ENCODE measurements at regions not wholly inside any gene's neighbourhood (a gene's known extent, or its start where the extent isn't known, plus 50 kb on each side); places are given as distances from the start of the nearest gene placed in this dataset.

GRCh38 chr13:44128552-44129001 lies 245.0 kb upstream of the SERP2 start:
- Histone ChIP-seq H3K27ac (ENCODE audit: low read depth, low read length) (peak overlapping the region; percentile 91), H3K9ac (ENCODE audit: low read depth in 1 of 3, low read length in 3 of 3) (peak overlapping the region in 2 of 3 donors; percentile 15 to 26), H3K36me3 (ENCODE audit: control insufficient read depth in 3 of 3, insufficient read depth in 3 of 3, low read length in 3 of 3) (no peaks in the 10 kb centered on the region), H3K9me3 (ENCODE audit: control insufficient read depth in 3 of 3, low read length in 3 of 3) (no peaks in the 10 kb centered on the region), H3K27me3 (ENCODE audit: control insufficient read depth in 3 of 3, insufficient read depth in 3 of 3, low read length in 3 of 3) (no peaks in the 10 kb centered on the region), H3K4me1 (ENCODE audit: control insufficient read depth in 3 of 3, insufficient read depth in 3 of 3, low read length in 3 of 3) (peaks cover 12 to 27% (median 16%) of the 10 kb centered on the region in 3 donors), H3K4me3 (ENCODE audit: low read length in 3 of 3) (peak overlapping the region in 2 of 3 donors; percentile 18 to 34)

GRCh38 chr13:44129418-44129817 lies 244.2 kb upstream of the SERP2 start:
- H3K4me3 ChIP-seq (ENCODE audit: low read length in 3 of 3): no peak overlapping the region
- no peaks in the 10 kb centered on the region for H3K27me3 ChIP-seq (ENCODE audit: control insufficient read depth in 3 of 3, insufficient read depth in 3 of 3, low read length in 3 of 3)
- peak overlapping the region; percentile 91 for H3K27ac ChIP-seq (ENCODE audit: low read depth, low read length)
- no peaks in the 10 kb centered on the region for H3K36me3 ChIP-seq (ENCODE audit: control insufficient read depth in 3 of 3, insufficient read depth in 3 of 3, low read length in 3 of 3)
- H3K4me1 ChIP-seq (ENCODE audit: control insufficient read depth in 3 of 3, insufficient read depth in 3 of 3, low read length in 3 of 3): peaks cover 12 to 27% (median 16%) of the 10 kb centered on the region in 3 donors
- no peak overlapping the region for H3K9ac ChIP-seq (ENCODE audit: low read depth in 1 of 3, low read length in 3 of 3)
- no peaks in the 10 kb centered on the region for H3K9me3 ChIP-seq (ENCODE audit: control insufficient read depth in 3 of 3, low read length in 3 of 3)

DNA sequence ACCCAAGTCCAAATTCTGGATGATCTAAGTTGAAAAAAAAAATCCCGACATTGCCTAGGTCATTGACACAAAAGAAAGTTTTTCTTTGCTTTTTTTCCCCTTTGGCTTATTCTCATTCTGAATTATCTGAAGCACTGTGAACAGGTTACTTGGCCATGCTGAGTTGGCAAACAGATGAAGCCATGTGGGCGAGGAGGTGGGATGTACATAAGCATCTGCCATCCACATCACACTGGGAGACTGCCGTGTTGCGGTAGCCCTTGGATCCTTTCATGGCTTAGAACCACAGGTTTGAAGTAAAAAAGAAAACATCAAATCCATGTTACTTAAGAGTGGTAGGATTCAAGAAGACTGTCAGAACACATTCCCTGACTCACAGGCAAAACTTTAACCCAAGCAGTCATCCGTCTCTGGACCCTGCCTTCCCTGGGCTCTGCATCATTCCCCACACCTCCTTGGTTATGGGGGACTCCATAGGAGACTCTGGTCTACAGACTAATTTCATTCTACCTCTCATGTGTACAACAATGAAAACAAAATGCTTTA lies 242.5 kb upstream of the SERP2 start:
- no peak overlapping the region for H3K9ac ChIP-seq (ENCODE audit: low read depth in 1 of 3, low read length in 3 of 3)
- no peak overlapping the region for H3K4me3 ChIP-seq (ENCODE audit: low read length in 3 of 3)
- no peaks in the 10 kb centered on the region for H3K36me3 ChIP-seq (ENCODE audit: control insufficient read depth in 3 of 3, insufficient read depth in 3 of 3, low read length in 3 of 3)
- no peaks in the 10 kb centered on the region for H3K9me3 ChIP-seq (ENCODE audit: control insufficient read depth in 3 of 3, low read length in 3 of 3)
- H3K27me3 ChIP-seq (ENCODE audit: control insufficient read depth in 3 of 3, insufficient read depth in 3 of 3, low read length in 3 of 3): no peaks in the 10 kb centered on the region
- H3K27ac ChIP-seq (ENCODE audit: low read depth, low read length): no peak overlapping the region
- peaks cover 12 to 27% (median 16%) of the 10 kb centered on the region in 3 donors for H3K4me1 ChIP-seq (ENCODE audit: control insufficient read depth in 3 of 3, insufficient read depth in 3 of 3, low read length in 3 of 3)

DNA sequence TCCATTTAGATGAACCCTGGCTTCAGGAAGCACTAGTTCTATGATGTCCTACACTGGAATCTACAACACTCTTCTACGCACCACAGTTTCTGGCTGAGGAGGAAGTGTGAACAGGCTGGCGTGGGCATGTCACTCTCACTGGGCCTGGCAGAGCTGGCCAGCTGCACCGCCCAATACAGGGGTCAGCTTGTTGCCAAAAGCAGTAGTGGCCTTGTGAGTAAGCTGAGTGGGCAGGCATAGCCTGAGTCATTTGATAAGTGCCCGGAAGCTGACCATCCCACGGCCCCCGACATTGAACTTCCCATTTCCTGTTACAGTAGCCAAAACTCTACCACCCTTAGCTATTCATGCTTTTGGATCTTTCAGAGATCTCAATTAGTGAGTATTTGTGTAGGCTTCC lies 240.9 kb upstream of the SERP2 start:
- Histone ChIP-seq H3K4me3 (ENCODE audit: low read length in 3 of 3) (no peak overlapping the region), H3K27ac (ENCODE audit: low read depth, low read length) (peak overlapping the region; percentile 31), H3K9me3 (ENCODE audit: control insufficient read depth in 3 of 3, low read length in 3 of 3) (no peaks in the 10 kb centered on the region), H3K36me3 (ENCODE audit: control insufficient read depth in 3 of 3, insufficient read depth in 3 of 3, low read length in 3 of 3) (no peaks in the 10 kb centered on the region), H3K27me3 (ENCODE audit: control insufficient read depth in 3 of 3, insufficient read depth in 3 of 3, low read length in 3 of 3) (no peaks in the 10 kb centered on the region), H3K4me1 (ENCODE audit: control insufficient read depth in 3 of 3, insufficient read depth in 3 of 3, low read length in 3 of 3) (peaks cover 12 to 27% (median 16%) of the 10 kb centered on the region in 3 donors), H3K9ac (ENCODE audit: low read depth in 1 of 3, low read length in 3 of 3) (no peak overlapping the region)

DNA sequence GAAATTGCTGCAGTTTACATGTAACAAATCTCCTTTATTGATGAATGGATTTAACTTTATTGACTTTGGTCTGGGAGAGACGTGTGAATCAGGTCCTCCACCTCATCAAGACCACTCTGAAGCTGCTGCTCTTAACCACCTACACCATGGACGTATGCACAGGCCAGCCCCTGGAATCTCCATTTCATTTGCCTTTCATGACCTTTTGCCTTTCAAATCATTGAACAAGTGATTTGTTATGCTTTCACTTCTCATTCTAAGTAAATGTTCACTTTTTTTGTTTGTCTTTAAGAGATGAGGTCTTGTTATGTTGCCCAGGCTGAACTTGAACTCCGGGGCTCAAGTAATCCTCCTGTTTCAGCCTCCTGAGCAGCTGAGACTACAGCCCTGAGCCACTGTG lies 240.0 kb upstream of the SERP2 start:
- Histone ChIP-seq H3K27ac (ENCODE audit: low read depth, low read length) (no peak overlapping the region), H3K36me3 (ENCODE audit: control insufficient read depth in 3 of 3, insufficient read depth in 3 of 3, low read length in 3 of 3) (no peaks in the 10 kb centered on the region), H3K4me3 (ENCODE audit: low read length in 3 of 3) (no peak overlapping the region), H3K27me3 (ENCODE audit: control insufficient read depth in 3 of 3, insufficient read depth in 3 of 3, low read length in 3 of 3) (no peaks in the 10 kb centered on the region), H3K9me3 (ENCODE audit: control insufficient read depth in 3 of 3, low read length in 3 of 3) (no peaks in the 10 kb centered on the region), H3K9ac (ENCODE audit: low read depth in 1 of 3, low read length in 3 of 3) (no peak overlapping the region), H3K4me1 (ENCODE audit: control insufficient read depth in 3 of 3, insufficient read depth in 3 of 3, low read length in 3 of 3) (peaks cover 8 to 21% (median 10%) of the 10 kb centered on the region in 3 donors)

- Histone ChIP-seq H3K9me3 (ENCODE audit: control insufficient read depth in 3 of 3, low read length in 3 of 3) (no peaks in the 10 kb centered on the region), H3K9ac (ENCODE audit: low read depth in 1 of 3, low read length in 3 of 3) (no peak overlapping the region), H3K36me3 (ENCODE audit: control insufficient read depth in 3 of 3, insufficient read depth in 3 of 3, low read length in 3 of 3) (no peaks in the 10 kb centered on the region), H3K27me3 (ENCODE audit: control insufficient read depth in 3 of 3, insufficient read depth in 3 of 3, low read length in 3 of 3) (no peaks in the 10 kb centered on the region), H3K4me1 (ENCODE audit: control insufficient read depth in 3 of 3, insufficient read depth in 3 of 3, low read length in 3 of 3) (peaks cover 6 to 18% (median 9%) of the 10 kb centered on the region in 3 donors), H3K4me3 (ENCODE audit: low read length in 3 of 3) (no peak overlapping the region), H3K27ac (ENCODE audit: low read depth, low read length) (no peak overlapping the region)
These were observed 238.1 kb upstream of the SERP2 start for GRCh38 chr13:44135566-44135965.

DNA sequence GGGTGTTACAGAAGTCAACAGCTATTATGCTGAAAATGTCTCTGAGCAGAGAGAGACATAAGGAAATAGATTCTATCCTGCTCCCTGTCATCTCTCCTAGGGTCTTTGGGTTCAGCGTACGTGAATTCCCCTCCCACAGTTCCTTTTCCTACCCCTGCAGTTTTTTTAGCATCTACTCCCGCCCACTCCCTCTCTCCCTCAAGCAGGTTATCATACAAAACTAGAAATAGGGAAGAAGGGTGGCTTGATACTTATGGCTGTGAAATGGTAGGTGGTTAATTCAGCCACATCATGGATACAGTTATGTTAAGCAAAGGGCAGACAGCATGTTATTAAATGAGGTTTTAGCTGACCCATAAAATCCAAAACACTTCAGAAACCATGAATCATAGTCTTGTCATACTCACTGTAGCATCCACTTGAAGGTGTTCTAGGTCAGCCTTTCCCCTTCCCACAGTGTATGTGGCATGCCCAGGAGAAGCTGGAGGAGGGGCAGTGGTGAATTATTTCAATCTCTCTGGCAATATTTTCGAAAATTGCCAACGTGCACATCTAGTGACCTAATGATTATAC lies 236.8 kb upstream of the SERP2 start:
- Histone ChIP-seq H3K27ac (ENCODE audit: low read depth, low read length) (no peak overlapping the region), H3K9me3 (ENCODE audit: control insufficient read depth in 3 of 3, low read length in 3 of 3) (no peaks in the 10 kb centered on the region), H3K9ac (ENCODE audit: low read depth in 1 of 3, low read length in 3 of 3) (no peak overlapping the region), H3K4me3 (ENCODE audit: low read length in 3 of 3) (no peak overlapping the region), H3K36me3 (ENCODE audit: control insufficient read depth in 3 of 3, insufficient read depth in 3 of 3, low read length in 3 of 3) (no peaks in the 10 kb centered on the region), H3K27me3 (ENCODE audit: control insufficient read depth in 3 of 3, insufficient read depth in 3 of 3, low read length in 3 of 3) (no peaks in the 10 kb centered on the region), H3K4me1 (ENCODE audit: control insufficient read depth in 3 of 3, insufficient read depth in 3 of 3, low read length in 3 of 3) (peaks cover 15 to 28% (median 16%) of the 10 kb centered on the region in 3 donors)

DNA sequence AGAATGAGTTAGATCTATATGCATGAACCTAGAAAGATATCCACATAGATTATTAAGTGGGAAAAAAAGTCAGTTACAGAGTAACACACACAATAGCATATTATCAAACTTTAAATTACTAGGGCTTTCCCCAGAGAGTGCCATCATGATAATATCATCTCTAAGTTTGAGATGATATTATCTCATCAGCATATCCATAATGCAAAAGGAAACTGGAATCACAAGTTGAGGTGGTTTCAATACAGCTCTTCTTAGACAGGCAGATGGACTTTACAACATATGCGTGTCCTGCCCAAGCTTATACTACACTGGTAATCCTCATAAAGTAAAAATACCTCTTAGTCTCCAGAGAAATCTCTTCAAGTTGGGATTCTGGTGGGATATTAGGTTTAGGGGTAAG lies 236.2 kb upstream of the SERP2 start:
- H3K4me3 ChIP-seq (ENCODE audit: low read length in 3 of 3): no peak overlapping the region
- no peaks in the 10 kb centered on the region for H3K36me3 ChIP-seq (ENCODE audit: control insufficient read depth in 3 of 3, insufficient read depth in 3 of 3, low read length in 3 of 3)
- H3K9ac ChIP-seq (ENCODE audit: low read depth in 1 of 3, low read length in 3 of 3): no peak overlapping the region
- no peaks in the 10 kb centered on the region for H3K27me3 ChIP-seq (ENCODE audit: control insufficient read depth in 3 of 3, insufficient read depth in 3 of 3, low read length in 3 of 3)
- no peak overlapping the region for H3K27ac ChIP-seq (ENCODE audit: low read depth, low read length)
- H3K9me3 ChIP-seq (ENCODE audit: control insufficient read depth in 3 of 3, low read length in 3 of 3): no peaks in the 10 kb centered on the region
- peaks cover 14 to 26% (median 15%) of the 10 kb centered on the region in 3 donors for H3K4me1 ChIP-seq (ENCODE audit: control insufficient read depth in 3 of 3, insufficient read depth in 3 of 3, low read length in 3 of 3)

DNA sequence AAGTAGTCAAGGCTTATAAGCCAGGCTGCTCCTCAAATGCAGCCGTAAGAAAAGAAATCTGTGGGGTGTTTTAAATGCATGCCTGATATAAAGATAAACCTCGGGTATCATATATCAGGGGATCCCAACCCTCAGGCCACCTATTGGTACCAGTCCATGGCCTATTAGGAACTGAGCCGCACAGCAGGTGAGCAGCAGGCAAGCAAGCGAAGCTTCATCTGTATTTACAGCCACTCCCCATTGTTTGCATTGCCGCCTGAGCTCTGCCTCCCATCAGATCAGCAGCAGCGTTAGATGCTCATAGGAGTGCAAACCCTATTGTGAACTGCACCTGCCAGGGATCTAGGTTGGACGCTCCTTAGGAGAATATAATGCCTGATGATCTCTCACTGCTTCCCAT lies 233.5 kb upstream of the SERP2 start:
- Histone ChIP-seq H3K27me3 (ENCODE audit: control insufficient read depth in 3 of 3, insufficient read depth in 3 of 3, low read length in 3 of 3) (no peaks in the 10 kb centered on the region), H3K36me3 (ENCODE audit: control insufficient read depth in 3 of 3, insufficient read depth in 3 of 3, low read length in 3 of 3) (no peaks in the 10 kb centered on the region), H3K27ac (ENCODE audit: low read depth, low read length) (no peak overlapping the region), H3K9me3 (ENCODE audit: control insufficient read depth in 3 of 3, low read length in 3 of 3) (no peaks in the 10 kb centered on the region), H3K4me3 (ENCODE audit: low read length in 3 of 3) (no peak overlapping the region), H3K4me1 (ENCODE audit: control insufficient read depth in 3 of 3, insufficient read depth in 3 of 3, low read length in 3 of 3) (peaks cover 9 to 28% (median 14%) of the 10 kb centered on the region in 3 donors), H3K9ac (ENCODE audit: low read depth in 1 of 3, low read length in 3 of 3) (no peak overlapping the region)

DNA sequence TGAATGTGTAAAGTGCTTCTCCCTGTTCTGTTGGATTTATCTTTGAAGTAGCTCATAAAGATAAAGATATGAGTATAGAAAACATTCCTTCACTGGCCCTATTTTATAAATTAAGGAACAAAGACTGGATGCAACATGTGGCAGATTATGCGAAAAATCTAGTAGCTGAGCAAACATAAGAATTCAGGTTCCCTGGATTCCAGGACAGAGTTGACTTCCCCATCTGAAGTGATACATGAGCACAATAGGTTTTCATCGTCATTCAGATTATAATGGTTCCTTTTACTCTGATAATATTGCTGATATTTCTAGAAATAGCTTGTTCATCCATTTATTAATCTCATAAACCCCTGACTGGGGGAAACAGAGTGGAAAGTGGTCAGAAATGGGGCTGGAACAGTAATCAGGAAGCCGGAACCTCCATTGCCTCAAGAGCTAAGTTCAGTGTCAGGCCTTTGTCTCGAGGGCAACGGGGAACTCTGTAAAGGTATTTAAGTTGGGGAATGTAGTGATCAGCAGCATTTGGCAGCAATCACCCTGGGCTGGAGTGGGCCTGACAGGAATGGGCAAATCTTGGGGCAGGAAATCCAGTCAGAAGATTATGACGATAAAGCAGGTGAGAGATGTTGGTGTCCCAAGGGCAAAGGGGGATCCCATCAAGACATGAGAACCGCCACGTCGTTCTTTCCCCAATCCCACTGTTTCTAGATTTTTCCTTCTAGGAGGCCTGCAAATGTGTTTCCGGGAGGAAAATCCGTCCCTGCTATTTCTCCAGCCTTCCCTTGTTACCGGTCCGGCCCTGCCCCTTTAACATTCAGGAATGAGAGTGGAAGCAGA lies 232.5 kb upstream of the SERP2 start:
- no peaks in the 10 kb centered on the region for H3K36me3 ChIP-seq (ENCODE audit: control insufficient read depth in 3 of 3, insufficient read depth in 3 of 3, low read length in 3 of 3)
- peak overlapping the region; percentile 99 for H3K27ac ChIP-seq (ENCODE audit: low read depth, low read length)
- no peaks in the 10 kb centered on the region for H3K9me3 ChIP-seq (ENCODE audit: control insufficient read depth in 3 of 3, low read length in 3 of 3)
- peak overlapping the region; percentile 98 to 99 (median 99) for H3K9ac ChIP-seq (ENCODE audit: low read depth in 1 of 3, low read length in 3 of 3)
- H3K27me3 ChIP-seq (ENCODE audit: control insufficient read depth in 3 of 3, insufficient read depth in 3 of 3, low read length in 3 of 3): no peaks in the 10 kb centered on the region
- H3K4me3 ChIP-seq (ENCODE audit: low read length in 3 of 3): peak overlapping the region; percentile 84 to 88 (median 86)
- peaks cover 9 to 28% (median 14%) of the 10 kb centered on the region in 3 donors for H3K4me1 ChIP-seq (ENCODE audit: control insufficient read depth in 3 of 3, insufficient read depth in 3 of 3, low read length in 3 of 3)
